ENCODE measurements at regions not wholly inside any gene's neighbourhood (a gene's known extent, or its start where the extent isn't known, plus 50 kb on each side); places are given as distances from the start of the nearest gene placed in this dataset.

GRCh38 chr6:44650495-44650894 lies 263.0 kb downstream of the CDC5L start:
- intact Hi-C loops (cut with micrococcal nuclease), result no loop called here
- Mint-ChIP-seq H3K27me3 (ENCODE audit: insufficient read depth, unreplicated experiment) (no peaks in the 10 kb centered on the region), H3K36me3 (ENCODE audit: insufficient read depth, unreplicated experiment) (peaks cover 6% of the 10 kb centered on the region), H3K9me3 (ENCODE audit: unreplicated experiment) (no peaks in the 10 kb centered on the region), H3K4me1 (ENCODE audit: insufficient read depth, unreplicated experiment) (peaks cover 30% of the 10 kb centered on the region), H3K27ac (ENCODE audit: low read depth, unreplicated experiment) (no peak overlapping the region), H3K4me3 (ENCODE audit: unreplicated experiment) (no peak overlapping the region)
- no peak for DNase-seq (ENCODE audit: unreplicated experiment)
- CTCF ChIA-PET, result interaction anchor here (0.6 to 2.0 kb wide), 5 partner anchors 23 to 1272 kb away, joined by 3 to 5 read pairs (median 4); no protein-coding TSS in a partner anchor
- TF ChIP-seq CTCF (IDR thresholded peaks at IDR 0.05; ENCODE audit: unreplicated experiment), result no peak
- no TSS peak for BruUV-seq (replicated peaks)
- POLR2A ChIA-PET, result interaction anchor here (1.2 kb wide), 1 partner anchor 1072 kb away, joined by 3 read pairs; no protein-coding TSS in a partner anchor

- no TSS peak for BruUV-seq (replicated peaks)
- intact Hi-C loops (cut with micrococcal nuclease), result no loop called here
- no peaks in the 10 kb centered on the region for H3K27me3 Mint-ChIP-seq (ENCODE audit: insufficient read depth, unreplicated experiment)
- H3K27ac Mint-ChIP-seq (ENCODE audit: low read depth, unreplicated experiment), result no peak overlapping the region
- H3K36me3 Mint-ChIP-seq (ENCODE audit: insufficient read depth, unreplicated experiment), result peaks cover 6% of the 10 kb centered on the region
- ChIA-PET CTCF (interaction anchor here (0.7 to 2.0 kb wide), 3 partner anchors 23 to 1271 kb away, joined by 4 to 5 read pairs (median 5); no protein-coding TSS in a partner anchor), POLR2A (no interaction called here)
- peaks cover 31% of the 10 kb centered on the region for H3K4me1 Mint-ChIP-seq (ENCODE audit: insufficient read depth, unreplicated experiment)
- no peak overlapping the region for H3K4me3 Mint-ChIP-seq (ENCODE audit: unreplicated experiment)
- no peak for TF ChIP-seq CTCF (IDR thresholded peaks at IDR 0.05; ENCODE audit: unreplicated experiment)
- H3K9me3 Mint-ChIP-seq (ENCODE audit: unreplicated experiment), result no peaks in the 10 kb centered on the region
- DNase-seq (ENCODE audit: unreplicated experiment), result peak; percentile 54
Measured at GRCh38 chr6:44650947-44651346, 263.4 kb downstream of the CDC5L start.

- CTCF ChIA-PET, result interaction anchor here (0.6 to 6.7 kb wide), 5 partner anchors 12 to 1271 kb away, joined by 3 to 64 read pairs (median 6); no protein-coding TSS in a partner anchor
- no peaks in the 10 kb centered on the region for H3K27me3 Mint-ChIP-seq (ENCODE audit: insufficient read depth, unreplicated experiment)
Measured at GRCh38 chr6:44651604-44652003, 264.1 kb downstream of the CDC5L start.

GRCh38 chr6:44652547-44652946 lies 265.0 kb downstream of the CDC5L start:
- intact Hi-C loops (cut with micrococcal nuclease), result no loop called here
- H3K4me3 Mint-ChIP-seq (ENCODE audit: unreplicated experiment), result no peak overlapping the region
- BruUV-seq (replicated peaks), result no TSS peak
- H3K27me3 Mint-ChIP-seq (ENCODE audit: insufficient read depth, unreplicated experiment), result no peaks in the 10 kb centered on the region
- H3K36me3 Mint-ChIP-seq (ENCODE audit: insufficient read depth, unreplicated experiment), result peaks cover 6% of the 10 kb centered on the region
- no peaks in the 10 kb centered on the region for H3K9me3 Mint-ChIP-seq (ENCODE audit: unreplicated experiment)
- H3K27ac Mint-ChIP-seq (ENCODE audit: low read depth, unreplicated experiment), result peak overlapping the region; percentile 14
- no peak for TF ChIP-seq CTCF (IDR thresholded peaks at IDR 0.05; ENCODE audit: unreplicated experiment)
- POLR2A ChIA-PET, result no interaction called here
- peaks cover 31% of the 10 kb centered on the region for H3K4me1 Mint-ChIP-seq (ENCODE audit: insufficient read depth, unreplicated experiment)
- no peak for DNase-seq (ENCODE audit: unreplicated experiment)
- CTCF ChIA-PET, result interaction anchor here (0.6 to 6.7 kb wide), 8 partner anchors 21 to 1279 kb away, joined by 3 to 64 read pairs (median 6); no protein-coding TSS in a partner anchor

More at GRCh38 chr6:44651604-44652003, 264.1 kb downstream of the CDC5L start:
- POLR2A ChIA-PET, result no interaction called here
- Mint-ChIP-seq H3K27ac (ENCODE audit: low read depth, unreplicated experiment) (no peak overlapping the region), H3K36me3 (ENCODE audit: insufficient read depth, unreplicated experiment) (peaks cover 6% of the 10 kb centered on the region), H3K4me1 (ENCODE audit: insufficient read depth, unreplicated experiment) (peaks cover 31% of the 10 kb centered on the region), H3K4me3 (ENCODE audit: unreplicated experiment) (no peak overlapping the region), H3K9me3 (ENCODE audit: unreplicated experiment) (no peaks in the 10 kb centered on the region)
- no peak for TF ChIP-seq CTCF (IDR thresholded peaks at IDR 0.05; ENCODE audit: unreplicated experiment)
- intact Hi-C loops (cut with micrococcal nuclease), result no loop called here
- no peak for DNase-seq (ENCODE audit: unreplicated experiment)
- BruUV-seq (replicated peaks), result no TSS peak

Measured in MCF 10A (cell line).